ENCODE measurements at regions not wholly inside any gene's neighbourhood (a gene's known extent, or its start where the extent isn't known, plus 50 kb on each side); places are given as distances from the start of the nearest gene placed in this dataset.
A peak's percentile ranks its signal among the peaks of the same experiment; 100 is the strongest.
"Not testable (repeated sequence)": the region's sequence is repeated elsewhere in the genome, so short reads cannot be mapped to it uniquely, and the experiment has no call there.

DNA sequence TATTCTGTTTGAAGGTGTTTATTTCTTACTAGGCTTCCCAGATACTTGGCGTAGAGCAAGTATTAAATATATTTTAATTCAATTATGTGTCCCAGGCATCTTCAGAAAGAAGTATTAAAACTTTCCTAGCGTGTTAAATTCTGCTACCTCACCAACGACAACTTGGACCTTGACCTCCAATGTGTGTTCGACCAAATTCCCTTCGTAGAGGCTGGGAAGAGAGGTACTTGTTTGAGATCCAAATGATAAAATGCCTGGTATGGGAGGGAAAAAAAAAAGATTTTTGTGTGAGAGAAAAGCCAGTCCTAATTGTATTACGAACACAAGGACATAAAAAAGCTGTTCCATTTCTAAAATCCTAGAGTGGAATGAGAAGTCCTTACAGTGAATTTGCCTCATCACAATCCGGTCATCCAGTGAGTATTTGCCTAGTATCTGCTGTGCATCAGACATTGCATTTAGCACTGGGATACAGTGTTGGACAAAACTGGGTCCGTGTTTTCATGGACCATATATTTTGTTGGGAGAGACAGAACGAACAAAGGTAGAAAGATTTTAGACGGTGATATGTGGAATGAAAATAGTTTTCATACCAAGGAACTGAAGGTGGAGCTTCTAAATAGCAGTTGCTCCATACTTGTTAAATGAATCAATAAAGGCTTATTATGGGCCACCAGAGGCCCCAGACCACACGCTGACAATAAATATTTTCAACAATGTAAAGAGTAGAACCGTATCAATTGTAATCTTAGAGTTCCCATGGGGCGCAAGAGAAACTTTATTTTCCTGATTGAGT is 103.1 kb downstream of the KIF4B start:
- no peak for FAIRE-seq

GRCh38 chr5:155125551-155126095 is 112.1 kb downstream of the KIF4B start:
- no peak for FAIRE-seq

- no peak for FAIRE-seq
Observed at GRCh38 chr5:155126573-155126972, 113.0 kb downstream of the KIF4B start.

GRCh38 chr5:155127552-155127951 is 114.0 kb downstream of the KIF4B start:
- FAIRE-seq = no peak

GRCh38 chr5:155128786-155129512 is 115.4 kb downstream of the KIF4B start:
- no peak for FAIRE-seq

DNA sequence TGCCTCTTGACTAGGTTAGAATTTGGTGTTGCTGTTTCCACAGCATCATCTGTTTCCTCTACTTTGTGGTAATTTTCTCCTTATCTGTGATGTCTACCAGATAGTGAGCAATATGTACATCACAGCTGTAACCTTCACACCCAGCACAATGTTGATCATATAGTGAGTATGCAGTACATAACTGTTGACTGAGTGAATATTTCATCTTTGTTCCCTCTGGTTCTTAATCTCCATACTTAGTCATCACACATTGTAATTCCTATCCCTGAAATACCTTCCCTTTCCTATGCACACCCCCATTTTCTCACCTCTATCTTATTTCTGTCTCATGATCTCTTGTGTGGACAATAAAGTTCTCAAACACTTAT is 115.9 kb downstream of the KIF4B start:
- no peak for FAIRE-seq

- FAIRE-seq = no peak
Observed at GRCh38 chr5:155134130-155134529, 120.6 kb downstream of the KIF4B start.

DNA sequence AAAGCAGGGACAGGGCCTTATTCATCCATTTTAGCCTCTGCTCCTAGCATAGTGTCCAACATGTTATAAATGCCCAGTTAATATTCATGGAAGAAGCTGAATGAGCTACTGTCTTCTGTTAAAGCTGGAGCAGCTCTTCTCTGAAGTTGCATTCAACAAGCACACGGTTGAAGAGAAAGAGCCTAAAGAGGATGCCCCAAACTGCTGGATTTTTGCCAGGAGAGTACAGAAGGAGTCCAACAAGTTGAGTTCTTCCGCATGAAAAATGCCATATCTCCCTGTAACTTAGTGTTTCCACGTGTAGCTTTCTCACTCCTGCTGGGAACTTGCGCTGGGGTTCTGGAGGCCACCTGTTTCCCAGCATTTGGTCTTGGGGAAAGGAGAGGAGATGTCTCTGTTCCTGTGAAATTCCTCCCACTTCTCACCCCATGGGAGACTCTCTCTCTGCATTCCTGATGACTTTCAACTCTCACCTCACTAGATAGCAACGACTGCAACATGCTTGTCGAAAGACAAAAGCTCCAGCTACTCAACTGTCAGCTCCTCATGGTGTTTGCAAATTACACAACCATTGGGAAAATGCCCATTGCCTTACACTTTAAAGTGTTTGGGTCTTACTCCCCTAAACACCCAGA is 122.8 kb downstream of the KIF4B start:
- FAIRE-seq = no peak

DNA sequence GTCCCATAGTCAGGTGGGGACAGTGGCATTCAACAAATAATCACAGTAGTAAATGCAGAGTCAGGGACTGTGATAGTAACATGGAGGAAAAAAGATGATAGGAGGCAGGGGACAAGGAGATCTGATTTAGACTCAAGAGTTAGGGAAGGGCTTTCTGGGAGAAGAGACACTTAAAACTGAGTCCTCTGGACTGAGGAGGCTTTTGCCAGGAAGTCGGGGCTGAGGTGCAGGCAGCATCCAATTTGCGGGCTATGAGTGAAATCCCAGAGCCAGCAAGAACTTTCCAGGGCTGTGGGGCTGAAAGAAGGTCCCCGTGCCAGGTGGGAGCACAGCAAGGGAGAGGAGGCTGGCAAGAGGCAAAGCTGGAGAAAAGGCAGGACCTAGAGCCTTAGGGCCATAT is 124.1 kb downstream of the KIF4B start:
- no peak for FAIRE-seq

GRCh38 chr5:155140646-155141045 is 127.1 kb downstream of the KIF4B start:
- FAIRE-seq = no peak

DNA sequence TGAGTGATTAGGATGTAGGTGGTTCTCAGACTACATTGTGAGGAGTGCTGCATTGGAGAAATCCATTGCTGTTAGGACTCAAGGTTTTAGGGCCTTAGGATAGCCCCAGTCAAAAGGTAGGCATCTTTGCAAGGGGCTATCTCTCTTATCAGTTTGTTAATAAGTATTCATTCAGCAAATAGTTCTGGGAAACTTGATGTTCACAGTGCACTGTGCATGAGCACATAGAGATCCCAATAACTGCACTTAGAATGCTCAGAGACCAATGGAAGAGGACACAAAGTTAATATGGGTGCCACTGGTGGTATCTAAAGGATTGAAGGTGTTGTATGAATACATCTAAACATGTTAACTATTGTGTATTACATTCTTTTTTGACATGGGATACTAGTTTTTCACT is 131.4 kb downstream of the KIF4B start:
- FAIRE-seq = no peak

GRCh38 chr5:155147222-155147621 is 133.7 kb downstream of the KIF4B start:
- peak; percentile 33 for FAIRE-seq

GRCh38 chr5:155148694-155149093 is 135.1 kb downstream of the KIF4B start:
- FAIRE-seq = no peak

GRCh38 chr5:155150012-155150411 is 136.5 kb downstream of the KIF4B start:
- no peak for FAIRE-seq

DNA sequence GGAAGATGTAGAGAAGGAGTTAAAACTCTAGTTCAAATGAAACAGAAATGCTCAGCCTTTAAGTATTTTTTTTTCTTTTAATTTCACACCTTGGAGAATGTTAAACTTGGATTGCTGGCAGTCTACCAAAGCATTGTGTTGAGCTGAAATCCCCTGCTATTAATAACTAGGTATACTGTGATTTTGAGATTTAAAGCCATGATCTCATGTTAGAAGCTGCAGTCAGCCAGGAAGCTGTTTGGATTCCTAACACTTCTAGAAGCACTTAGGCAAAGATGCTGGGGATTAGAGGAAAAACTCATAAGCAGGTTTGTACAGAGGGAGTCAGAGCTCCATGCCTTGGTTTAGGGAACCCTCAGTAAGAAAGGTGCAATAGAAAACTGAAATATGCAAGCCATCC is 141.4 kb downstream of the KIF4B start:
- no peak for FAIRE-seq

GRCh38 chr5:155163084-155163483 is 149.5 kb downstream of the KIF4B start:
- FAIRE-seq = not testable (repeated sequence)

DNA sequence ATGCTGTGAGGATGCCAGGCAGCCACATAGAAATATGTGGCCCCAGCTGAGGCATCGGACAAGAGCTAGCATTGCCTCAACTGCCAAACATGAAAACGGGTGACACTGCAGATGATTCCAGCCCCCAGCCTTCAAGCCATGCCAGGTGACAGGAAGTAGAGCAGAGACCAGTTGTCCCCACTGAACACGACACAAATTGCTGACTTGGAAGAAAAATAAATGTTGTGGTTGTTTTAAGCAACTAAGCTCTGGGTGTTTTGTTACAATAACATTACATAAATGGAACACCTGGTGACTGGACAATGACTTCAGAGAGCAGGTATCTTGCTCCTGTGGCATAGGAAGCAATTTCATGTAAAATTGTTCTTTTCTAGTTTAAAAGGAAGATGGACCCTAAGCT is 154.2 kb downstream of the KIF4B start:
- FAIRE-seq = no peak

GRCh38 chr5:155181542-155181941 is 168.0 kb downstream of the KIF4B start:
- FAIRE-seq = no peak

DNA sequence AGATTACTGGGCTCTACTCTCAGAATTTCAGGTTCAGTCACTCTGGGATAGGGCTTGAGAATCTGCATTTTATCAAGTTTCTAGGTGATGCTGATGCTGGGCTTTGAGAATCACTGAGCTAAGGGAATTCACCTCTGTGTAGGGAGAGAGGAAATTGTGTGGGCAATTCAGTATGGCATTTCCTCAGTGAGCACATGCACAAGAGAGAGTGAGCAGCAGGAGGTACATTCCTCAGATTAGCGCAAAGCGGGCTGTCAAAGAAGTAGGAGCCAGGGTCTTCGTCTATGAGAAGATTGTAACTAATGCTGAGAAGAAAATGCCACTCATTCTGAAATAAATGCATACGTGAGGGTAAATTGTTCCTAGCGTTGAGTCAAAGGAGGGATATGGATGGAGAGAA is 175.9 kb downstream of the KIF4B start:
- FAIRE-seq = no peak

GRCh38 chr5:155189981-155190380 is 176.4 kb downstream of the KIF4B start:
- FAIRE-seq = no peak

DNA sequence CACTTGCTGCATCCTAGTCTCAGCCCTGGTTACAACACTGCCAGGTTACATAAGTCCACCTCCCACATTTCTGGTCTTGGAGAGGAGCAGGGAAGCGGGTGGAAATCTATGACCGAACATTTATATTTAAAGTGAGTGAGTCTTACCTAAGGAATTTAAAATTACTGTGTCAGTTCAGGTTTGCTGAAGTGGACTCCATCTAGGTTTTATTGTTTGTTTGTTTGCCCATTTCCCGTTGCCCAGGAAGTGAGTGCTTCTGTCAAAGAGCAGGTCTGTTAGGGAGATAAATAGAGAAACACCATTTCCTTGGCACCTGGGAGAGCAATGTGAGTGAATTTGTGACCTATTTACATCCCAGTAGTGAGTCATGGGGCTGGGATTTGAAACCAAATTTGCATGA is 179.5 kb downstream of the KIF4B start:
- no peak for FAIRE-seq

GRCh38 chr5:155193483-155194107 is 180.0 kb downstream of the KIF4B start:
- no peak for FAIRE-seq

DNA sequence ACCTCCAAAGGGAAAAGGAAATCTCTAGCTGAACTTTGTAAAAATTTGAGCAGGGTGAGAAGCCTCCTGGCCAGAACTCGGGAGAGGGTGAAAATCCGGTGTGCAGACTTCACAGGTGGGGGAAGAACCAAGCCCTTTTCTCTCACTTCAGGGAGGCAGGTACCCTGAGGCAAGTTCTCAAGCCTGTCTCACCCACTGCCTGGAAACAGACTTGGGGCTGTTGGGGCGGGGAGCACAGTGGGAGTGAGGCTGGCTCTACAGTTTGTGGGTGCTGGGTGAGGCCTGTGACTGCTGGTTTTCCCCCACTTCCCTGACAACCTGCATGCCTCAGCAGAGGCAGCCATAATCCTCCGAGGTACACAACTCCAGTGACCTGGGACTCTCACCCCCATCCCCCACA is 187.1 kb downstream of the KIF4B start:
- FAIRE-seq = no peak

Measured in endometrium (tissue), 2 donors.